ENCODE measurements at regions not wholly inside any gene's neighbourhood (a gene's known extent, or its start where the extent isn't known, plus 50 kb on each side); places are given as distances from the start of the nearest gene placed in this dataset.

- DNase-seq (ENCODE audit: low read depth, low spot score), result no peak
- CTCF ChIA-PET, result interaction anchor here (1.1 kb wide), 1 partner anchor 16 kb away, joined by 3 read pairs; no protein-coding TSS in a partner anchor
- no peak for TF ChIP-seq CTCF (IDR thresholded peaks at IDR 0.05; ENCODE audit: insufficient read depth, low read length, missing control alignments)
Observed at GRCh38 chr3:127106053-127106452, 86.9 kb upstream of the PRR23E start.

GRCh38 chr3:127106456-127106855, 86.5 kb upstream of the PRR23E start:
- ChIA-PET POLR2A (no interaction called here), CTCF (no interaction called here)
- DNase-seq (ENCODE audit: low read depth, low spot score), result no peak
- no peak overlapping the region for H3K4me3 ChIP-seq (ENCODE audit: low read depth, low read length)
- TF ChIP-seq CTCF (IDR thresholded peaks at IDR 0.05; ENCODE audit: insufficient read depth, low read length, missing control alignments), result no peak

More at GRCh38 chr3:127106053-127106452, 86.9 kb upstream of the PRR23E start:
- POLR2A ChIA-PET, result no interaction called here
- H3K4me3 ChIP-seq (ENCODE audit: low read depth, low read length), result no peak overlapping the region

- POLR2A ChIA-PET, result no interaction called here
- no peak for DNase-seq (ENCODE audit: low read depth, low spot score)
- CTCF ChIA-PET, result no interaction called here
- no peak overlapping the region for H3K4me3 ChIP-seq (ENCODE audit: low read depth, low read length)
- no peak for TF ChIP-seq CTCF (IDR thresholded peaks at IDR 0.05; ENCODE audit: insufficient read depth, low read length, missing control alignments)
Observed at GRCh38 chr3:127107002-127107401, 85.9 kb upstream of the PRR23E start.

GRCh38 chr3:127107491-127108375, 85.2 kb upstream of the PRR23E start:
- no peak overlapping the region for H3K4me3 ChIP-seq (ENCODE audit: low read depth, low read length)
- DNase-seq (ENCODE audit: low read depth, low spot score), result no peak
- TF ChIP-seq CTCF (IDR thresholded peaks at IDR 0.05; ENCODE audit: insufficient read depth, low read length, missing control alignments), result no peak
- POLR2A ChIA-PET, result no interaction called here
- CTCF ChIA-PET, result no interaction called here

- no peak for DNase-seq (ENCODE audit: low read depth, low spot score)
- no peak overlapping the region for H3K4me3 ChIP-seq (ENCODE audit: low read depth, low read length)
- TF ChIP-seq CTCF (IDR thresholded peaks at IDR 0.05; ENCODE audit: insufficient read depth, low read length, missing control alignments), result no peak
- ChIA-PET CTCF (no interaction called here), POLR2A (no interaction called here)
Observed at GRCh38 chr3:127108796-127109195, 84.1 kb upstream of the PRR23E start.

GRCh38 chr3:127110982-127111693, 81.8 kb upstream of the PRR23E start:
- CTCF ChIA-PET, result no interaction called here
- POLR2A ChIA-PET, result no interaction called here
- no peak overlapping the region for H3K4me3 ChIP-seq (ENCODE audit: low read depth, low read length)
- TF ChIP-seq CTCF (IDR thresholded peaks at IDR 0.05; ENCODE audit: insufficient read depth, low read length, missing control alignments), result no peak
- no peak for DNase-seq (ENCODE audit: low read depth, low spot score)

Data from AG04449 (cell line).